C4-2B (cell line): ENCODE measurements at regions not wholly inside any gene's neighbourhood (a gene's known extent, or its start where the extent isn't known, plus 50 kb on each side); places are given as distances from the start of the nearest gene placed in this dataset.

Experiments
- ZFX ChIP-seq: fragments of 450-650 bp; IDR thresholded peaks from 2 replicates; pipeline ENCODE4 v1.6.1; 2017
- TF ChIP-seq, protein P1 (sequence below): fragments of 450-650 bp; conservative IDR thresholded peaks from 2 replicates; pipeline ENCODE4 v1.5.1; 2017; ENCODE audit warnings: mild to moderate bottlenecking

DNA sequence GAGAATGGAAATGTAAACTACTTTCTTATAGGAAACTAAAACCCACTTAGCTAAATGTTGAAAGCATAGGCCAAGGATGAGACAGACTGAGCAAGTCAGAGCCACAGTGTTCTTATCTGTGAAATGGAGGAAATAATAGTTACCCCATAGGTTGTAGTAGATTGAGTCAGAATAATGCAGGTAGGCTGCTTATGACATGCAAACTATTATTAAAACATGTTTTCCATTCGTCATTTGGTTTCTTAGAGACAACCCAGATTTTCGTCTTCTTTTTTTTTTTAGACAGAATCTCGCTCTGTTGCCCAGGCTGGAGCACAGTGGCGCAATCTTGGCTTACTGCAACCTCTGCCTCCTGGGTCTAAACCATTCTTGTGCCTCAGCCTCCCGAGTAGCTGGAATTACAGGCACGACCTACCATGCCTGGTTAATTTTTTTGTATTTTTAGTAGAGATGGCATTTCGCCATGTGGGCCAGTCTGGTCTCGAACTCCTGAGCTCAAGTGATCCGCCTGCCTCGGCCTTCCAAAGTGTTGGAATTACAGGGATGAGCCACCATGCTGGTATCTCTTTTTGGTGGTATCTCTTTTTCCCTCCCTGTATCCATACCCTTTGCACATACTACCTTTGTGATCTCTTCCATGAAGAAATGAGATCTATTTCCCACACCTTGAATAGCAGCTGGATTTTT, 196.5 kb upstream of the ZNF217 start:
- TF ChIP-seq, protein P1, sequence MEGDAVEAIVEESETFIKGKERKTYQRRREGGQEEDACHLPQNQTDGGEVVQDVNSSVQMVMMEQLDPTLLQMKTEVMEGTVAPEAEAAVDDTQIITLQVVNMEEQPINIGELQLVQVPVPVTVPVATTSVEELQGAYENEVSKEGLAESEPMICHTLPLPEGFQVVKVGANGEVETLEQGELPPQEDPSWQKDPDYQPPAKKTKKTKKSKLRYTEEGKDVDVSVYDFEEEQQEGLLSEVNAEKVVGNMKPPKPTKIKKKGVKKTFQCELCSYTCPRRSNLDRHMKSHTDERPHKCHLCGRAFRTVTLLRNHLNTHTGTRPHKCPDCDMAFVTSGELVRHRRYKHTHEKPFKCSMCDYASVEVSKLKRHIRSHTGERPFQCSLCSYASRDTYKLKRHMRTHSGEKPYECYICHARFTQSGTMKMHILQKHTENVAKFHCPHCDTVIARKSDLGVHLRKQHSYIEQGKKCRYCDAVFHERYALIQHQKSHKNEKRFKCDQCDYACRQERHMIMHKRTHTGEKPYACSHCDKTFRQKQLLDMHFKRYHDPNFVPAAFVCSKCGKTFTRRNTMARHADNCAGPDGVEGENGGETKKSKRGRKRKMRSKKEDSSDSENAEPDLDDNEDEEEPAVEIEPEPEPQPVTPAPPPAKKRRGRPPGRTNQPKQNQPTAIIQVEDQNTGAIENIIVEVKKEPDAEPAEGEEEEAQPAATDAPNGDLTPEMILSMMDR = no peak
- no peak for TF ChIP-seq ZFX
